GM18507 (cell line): ENCODE measurements at regions not wholly inside any gene's neighbourhood (a gene's known extent, or its start where the extent isn't known, plus 50 kb on each side); places are given as distances from the start of the nearest gene placed in this dataset.

ENCODE experiments used
- DNase-seq: peaks from one replicate; pipeline ENCODE4 v3.0.0; 2011; ENCODE audit warnings: low read depth; ENCODE audit not compliant: insufficient read length; ENCODE audit errors: extremely low spot score
- FAIRE-seq: peaks from 2 replicates; lab custom pipeline; 2011; peaks lifted over from hg19 to GRCh38; lab: Jason Lieb, UNC

- FAIRE-seq (no peak), DNase-seq (no peak)
Observed at GRCh38 chr9:135262248-135262647, 174.8 kb downstream of the OLFM1 start.

DNA sequence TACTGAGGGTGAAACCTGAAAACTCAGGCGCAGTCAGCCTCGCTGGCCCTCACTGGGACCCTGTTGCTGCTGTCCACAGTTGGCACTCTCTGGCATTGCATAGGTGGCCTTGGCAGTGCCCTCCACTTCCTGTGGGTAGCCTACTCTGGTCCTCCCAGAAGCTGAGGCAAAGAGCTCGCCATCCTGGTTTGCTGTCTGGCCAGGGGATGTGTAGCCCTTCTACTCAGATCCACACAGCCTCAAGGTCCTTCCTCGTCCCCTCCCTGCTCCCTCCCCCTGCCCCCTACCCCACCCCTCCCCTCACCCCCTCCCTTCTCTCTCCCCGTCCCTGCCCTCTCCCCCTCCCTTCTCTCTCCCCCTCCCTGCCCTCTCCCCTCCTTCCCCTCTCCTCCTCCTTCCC, 176.0 kb downstream of the OLFM1 start:
- DNase-seq: no peak

DNA sequence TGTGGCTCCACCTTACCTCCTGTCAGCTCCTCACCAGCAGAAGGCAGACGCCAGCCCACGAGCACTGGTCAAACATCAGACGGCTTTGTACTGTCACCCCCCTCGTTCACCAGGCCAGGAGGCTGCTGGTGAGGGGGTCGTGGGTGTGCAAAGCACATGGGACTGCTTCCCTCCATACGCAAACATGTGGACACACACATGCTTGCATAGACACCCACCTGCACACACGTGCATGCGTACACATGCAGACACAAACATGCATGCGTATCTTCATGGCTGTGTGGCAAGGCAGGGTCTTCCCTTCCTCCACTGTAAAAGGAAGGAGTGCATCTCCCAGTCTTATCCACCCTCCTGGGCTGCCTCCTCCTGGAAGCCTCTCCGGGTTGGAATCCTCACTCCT, 178.5 kb downstream of the OLFM1 start:
- DNase-seq (no peak), FAIRE-seq (no peak)

More for the DNA sequence above, 176.0 kb downstream of the OLFM1 start:
- no peak for FAIRE-seq

DNA sequence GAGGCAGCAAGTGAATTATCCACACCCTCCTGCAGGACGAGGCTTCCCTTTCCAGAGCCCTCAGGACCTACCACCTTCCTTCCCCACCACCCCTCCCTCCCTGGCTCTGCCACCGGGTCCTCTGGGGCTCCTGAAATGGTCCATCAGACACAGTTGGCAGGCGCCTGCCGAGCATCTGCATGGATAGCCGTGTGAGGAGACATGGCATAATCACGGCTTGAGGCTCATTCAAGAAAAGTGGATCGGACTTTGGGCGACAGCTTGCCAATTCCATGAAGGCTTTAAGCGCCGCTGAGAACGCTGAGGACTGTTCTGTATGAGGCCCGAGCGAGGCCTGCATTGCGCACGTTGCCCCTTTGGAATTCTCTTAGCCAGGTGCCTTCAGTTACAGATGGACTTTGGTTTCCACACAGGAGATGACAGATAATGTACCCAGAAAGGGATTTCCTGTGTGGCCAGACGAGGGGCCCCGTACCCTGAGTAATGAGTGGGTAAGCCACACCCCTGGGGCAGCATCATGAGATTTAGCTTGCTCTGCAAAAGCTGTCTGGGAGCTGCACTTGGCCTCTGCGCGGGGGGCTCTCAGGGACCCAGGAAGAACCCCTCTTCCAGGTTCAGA, 179.8 kb downstream of the OLFM1 start:
- no peak for FAIRE-seq

GRCh38 chr9:135268031-135268430, 180.6 kb downstream of the OLFM1 start:
- DNase-seq: no peak
- FAIRE-seq: no peak

More for the DNA sequence above, 179.8 kb downstream of the OLFM1 start:
- DNase-seq: no peak

GRCh38 chr9:135268981-135269380, 181.5 kb downstream of the OLFM1 start:
- no peak for DNase-seq
- FAIRE-seq: no peak

GRCh38 chr9:135269912-135270830, 182.7 kb downstream of the OLFM1 start:
- DNase-seq: no peak
- no peak for FAIRE-seq

DNA sequence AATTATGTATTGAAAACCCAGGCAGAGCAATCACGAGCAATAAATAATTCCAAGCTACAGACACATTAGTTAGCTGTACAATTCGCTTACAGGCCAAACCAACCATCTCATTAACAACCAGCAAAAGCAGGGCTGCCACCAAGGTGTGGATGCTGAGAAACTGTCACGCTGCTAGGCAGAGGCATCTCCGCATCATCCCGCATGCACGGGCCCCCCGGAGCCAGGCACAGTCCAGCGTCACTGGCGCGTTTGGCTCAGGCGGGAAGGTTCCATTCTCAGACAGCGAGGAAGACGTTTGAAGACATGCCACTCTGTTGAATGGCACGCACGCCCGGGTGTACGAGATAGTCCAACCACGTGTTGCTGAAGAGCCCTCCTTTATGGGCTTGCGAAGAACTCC, 184.0 kb downstream of the OLFM1 start:
- no peak for DNase-seq
- FAIRE-seq: no peak

DNA sequence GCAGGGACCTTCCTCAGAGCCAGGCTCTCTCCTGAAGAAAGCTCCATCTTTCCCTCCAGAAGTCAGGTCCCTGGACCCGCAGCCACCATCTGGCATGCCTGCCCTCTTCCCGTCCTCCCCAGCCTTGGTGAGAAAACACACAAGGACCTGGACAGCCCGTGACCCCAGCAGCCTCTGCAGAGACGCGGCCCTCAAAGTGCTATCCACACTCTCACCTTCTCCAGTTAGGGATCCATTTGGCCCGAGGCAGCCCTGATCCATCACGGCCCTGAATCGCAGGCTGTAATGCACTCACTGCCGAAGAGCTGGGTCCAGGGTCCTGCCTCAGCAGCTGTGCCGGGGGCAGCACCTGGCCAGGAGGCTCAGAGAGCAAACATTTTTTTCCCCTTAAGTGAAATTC, 185.1 kb downstream of the OLFM1 start:
- DNase-seq (no peak), FAIRE-seq (no peak)

DNA sequence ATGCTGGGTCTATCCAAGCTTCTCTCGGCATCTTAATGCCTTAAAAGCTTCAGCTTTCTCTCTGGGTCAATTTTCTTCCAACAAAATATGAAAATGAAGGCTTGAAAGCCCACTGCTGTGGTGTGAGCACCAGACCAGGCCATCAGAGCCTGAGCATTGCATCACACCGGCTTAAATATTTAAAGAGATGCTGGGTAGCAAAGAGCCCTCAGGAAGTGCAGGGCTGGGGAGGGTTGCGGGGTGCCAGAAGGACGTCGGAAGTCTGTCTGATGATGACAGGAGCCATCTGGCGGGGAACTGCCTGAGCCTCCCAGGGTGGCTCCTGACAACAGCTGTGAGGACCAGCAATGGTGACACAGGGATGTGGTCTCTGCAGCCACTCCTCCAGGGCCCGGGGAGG, 185.5 kb downstream of the OLFM1 start:
- FAIRE-seq: no peak
- DNase-seq: no peak

DNA sequence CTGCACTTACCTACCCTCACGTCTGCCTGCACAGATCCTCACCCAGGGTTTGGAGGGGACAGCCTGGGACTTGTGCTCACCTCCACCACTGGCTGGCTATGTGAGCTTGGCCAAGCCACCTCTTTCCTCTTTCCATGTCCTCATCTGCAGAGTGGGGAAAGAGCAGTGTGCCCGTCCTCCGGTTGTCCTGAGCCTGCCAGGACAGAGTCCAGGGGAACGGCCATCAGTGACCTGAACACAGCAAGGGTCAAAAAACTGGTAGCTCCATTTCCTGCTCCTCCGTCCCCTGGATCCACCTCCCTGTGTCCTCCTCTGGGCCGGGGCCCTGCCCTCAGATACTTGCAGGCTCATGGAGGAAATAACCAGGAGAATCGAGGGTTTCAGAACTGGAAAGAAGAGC, 187.7 kb downstream of the OLFM1 start:
- DNase-seq (no peak), FAIRE-seq (no peak)

GRCh38 chr9:135275571-135276289, 188.3 kb downstream of the OLFM1 start:
- DNase-seq (no peak), FAIRE-seq (no peak)

- FAIRE-seq (no peak), DNase-seq (no peak)
Observed at GRCh38 chr9:135277219-135278201, 190.0 kb downstream of the OLFM1 start.

- DNase-seq: no peak
- FAIRE-seq: no peak
Observed at GRCh38 chr9:135278586-135278985, 191.1 kb downstream of the OLFM1 start.

- DNase-seq: no peak
- FAIRE-seq: no peak
Observed at GRCh38 chr9:135279385-135279784, 191.9 kb downstream of the OLFM1 start.

DNA sequence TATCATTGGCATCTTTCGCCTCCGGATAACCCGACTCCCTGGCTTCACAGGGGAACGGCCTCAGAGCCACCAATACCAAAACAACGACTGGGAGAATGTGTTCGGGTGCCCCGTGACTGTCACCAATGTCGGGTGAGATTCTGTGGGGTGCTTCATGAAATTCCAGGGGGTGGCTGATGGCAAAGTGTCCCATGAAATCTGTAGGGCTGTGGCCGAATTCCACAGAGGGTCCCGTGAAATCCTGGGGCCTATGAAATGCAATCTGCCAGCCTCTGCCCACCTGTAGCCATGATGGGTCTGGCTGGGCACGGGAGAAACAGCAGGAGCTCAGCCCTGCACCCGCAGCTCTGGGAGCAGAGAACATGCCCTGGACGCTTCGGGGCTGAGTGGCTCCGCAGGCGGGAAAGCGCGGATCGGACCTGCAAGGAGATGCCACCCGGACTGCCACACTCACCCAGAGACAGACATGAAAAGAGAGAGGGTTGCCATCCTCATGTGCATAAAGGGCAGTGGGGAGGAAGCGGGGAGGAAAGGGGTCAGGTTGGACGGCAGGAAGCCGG, 192.4 kb downstream of the OLFM1 start:
- DNase-seq: no peak

GRCh38 chr9:135280666-135281065, 193.2 kb downstream of the OLFM1 start:
- no peak for FAIRE-seq

More for the DNA sequence above, 192.4 kb downstream of the OLFM1 start:
- FAIRE-seq: no peak

DNA sequence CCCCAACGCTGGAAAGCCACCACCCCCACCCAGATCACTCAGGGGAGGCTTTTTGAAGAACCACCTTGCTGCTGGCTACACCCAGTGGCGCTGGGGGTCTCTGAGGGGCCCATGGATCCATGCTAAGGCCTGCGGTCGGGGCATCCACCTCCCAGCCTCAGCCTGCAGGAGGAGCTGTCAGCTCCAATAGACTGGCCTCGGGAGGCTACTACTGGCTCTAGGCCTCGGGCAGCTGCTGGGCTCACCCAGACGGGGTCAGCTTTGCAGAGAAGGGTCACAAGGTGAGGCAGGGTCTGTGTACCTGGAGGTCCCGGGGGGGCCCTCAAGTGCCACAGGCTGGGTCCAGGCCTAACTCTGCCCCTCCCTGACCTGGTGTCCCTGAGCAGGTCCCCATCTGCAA, 193.7 kb downstream of the OLFM1 start:
- FAIRE-seq (no peak), DNase-seq (no peak)

More at GRCh38 chr9:135280666-135281065, 193.2 kb downstream of the OLFM1 start:
- DNase-seq: no peak
